Heart right ventricle (tissue), 16 donors: ENCODE measurements at regions not wholly inside any gene's neighbourhood (a gene's known extent, or its start where the extent isn't known, plus 50 kb on each side); places are given as distances from the start of the nearest gene placed in this dataset.

Experiments
- ATAC-seq, 8 donors: fragments of 200-7000 bp; cut with Tn5 transposase; one replicate each; pipeline ENCODE4 v1.9.1; 2020; ENCODE audit warnings: mild to moderate bottlenecking in 8 of 8, moderate library complexity in 8 of 8, moderate number of reproducible peaks in 1 of 8
- DNase-seq, 2 donors: peaks; one replicate each; pipeline ENCODE4 v3.0.0-alpha.2; 2020
- H3K27ac ChIP-seq, 10 donors: fragments of 200-600 bp; sonication (generic) in 2 of 10; one replicate each; pipeline versions ENCODE4 v1.5.0 to v1.8.0; 2020 to 2022; ENCODE audit warnings: mild to moderate bottlenecking in 3 of 10
- H3K27me3 ChIP-seq, 7 donors: fragments of 200-600 bp; one replicate each; pipeline ENCODE4 v1.8.0; 2021 to 2022; ENCODE audit warnings: mild to moderate bottlenecking in 2 of 7
- H3K36me3 ChIP-seq, 9 donors: fragments of 200-600 bp; sonication (generic) in 1 of 9; one replicate each; pipeline versions ENCODE4 v1.5.0 to v1.8.0; 2020 to 2022; ENCODE audit warnings: mild to moderate bottlenecking in 2 of 9
- H3K4me1 ChIP-seq, 9 donors: fragments of 200-600 bp; sonication (generic) in 1 of 9; one replicate each; pipeline versions ENCODE4 v1.5.0 to v1.8.0; 2020 to 2022; ENCODE audit warnings: mild to moderate bottlenecking in 4 of 9
- H3K4me3 ChIP-seq, 10 donors: fragments of 200-600 bp; sonication (generic) in 2 of 10; one replicate each; pipeline versions ENCODE4 v1.5.0 to v1.8.0; 2020 to 2022; ENCODE audit warnings: mild to moderate bottlenecking in 7 of 10, moderate library complexity in 2 of 10
- H3K9me3 ChIP-seq, 11 donors: fragments of 200-600 bp in 10 of 11; sonication (generic) in 2 of 11; one replicate each; pipeline versions ENCODE4 v1.5.0 to v1.8.0; 2013 to 2022; ENCODE audit warnings: mild to moderate bottlenecking in 2 of 11, control low read depth in 1 of 11, moderate library complexity in 1 of 11
- WGBS, 2 donors: extraction: QIAGEN DNeasy Blood & Tissue Kit; methylation state at CpG; one replicate each; pipeline ENCODE4 v1.1.7; 2013; ENCODE audit warnings: inconsistent platforms in 1 of 2; 5-methylcytosine and 5-hydroxymethylcytosine counted together
- intact Hi-C, 10 donors: fragments of 100-400 bp; cut with DNase I; formaldehyde crosslinking; loops; one replicate each; pipeline versions ENCODE4 v1.11.1 to v1.14.2; 2022
- TF ChIP-seq, protein P1 (sequence below), 9 donors: fragments of 200-600 bp; sonication (generic) in 2 of 9; IDR thresholded peaks; one replicate each; pipeline versions ENCODE4 v1.5.0 to v1.8.0; 2021 to 2022; ENCODE audit warnings: antibody characterized with exemption in 9 of 9, mild to moderate bottlenecking in 5 of 9, moderate library complexity in 1 of 9
- donor health status: Arrhythmogenic right ventricular cardiomyopathy.
- donor health status: ischemic (EF 13 %, LVEDD 7.1; RV severe dilation, severe dysfunction).
- donor health status: healthy with polysubstance abuse.
- donor health status: DM: no; HTN: yes; CAD: no.
- donor health status: DM: no; HTN: no; CAD: no.
- donor health status: ischemic (EF 25% LVEDD 6.9; RV normal size, moderate dysfunction).
- donor health status: ischemic (EF 25% LVEDD 5.7; RV mildly dilated, moderate dysfunction).
- donor health status: healthy.
- donor health status: DM: yes; HTN: yes; CAD: no.
- donor health status: Ischemic cardiomyopathy.
- donor health status: ischemic (EF 35%, LVEDD 5.7; RV mildly dilated, moderate dysfunction).
- donor health status: nonischemic (EF 11% LVEDD 7.7; RV severe dilation, severe dysfunction).
- donor health status: DM: yes; HTN: yes; CAD: no.
- donor health status: PGD.
- donor health status: ischemic (EF 29% LVEDD 5.4; RV normal size, mild dysfunction).
- donor health status: nonischemic (EF 23%, LVEDD 6.1; RV moderate dilation, normal function).

DNA sequence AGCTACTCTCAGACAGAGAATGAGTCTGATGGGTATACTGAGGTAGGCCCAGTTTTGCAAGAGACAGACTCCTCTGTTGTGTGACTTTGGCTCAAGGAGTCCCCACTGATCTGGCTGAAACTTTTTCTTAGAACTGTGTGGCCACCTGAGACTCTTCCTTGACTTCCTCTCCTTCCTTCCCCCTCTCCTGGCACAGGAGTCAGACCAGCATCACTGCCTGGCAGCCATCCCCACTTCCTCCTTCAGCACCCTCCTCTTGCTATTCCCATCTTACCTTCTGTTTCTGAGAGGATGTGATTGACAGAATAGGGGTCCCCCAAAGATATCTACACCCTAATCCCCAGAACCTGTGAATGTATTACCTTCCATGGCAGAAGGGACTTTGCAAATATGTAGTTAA is 351.1 kb downstream of the MN1 start:
- Histone ChIP-seq H3K27ac (no peak overlapping the region), H3K27me3 (peaks cover 0 to 23% (median 3%) of the 10 kb centered on the region in 7 donors), H3K36me3 (no peaks in the 10 kb centered on the region), H3K4me3 (no peak overlapping the region), H3K9me3 (peaks cover 0 to 13% (median 0%) of the 10 kb centered on the region in 11 donors), H3K4me1 (peaks cover 0 to 8% (median 0%) of the 10 kb centered on the region in 9 donors)
- TF ChIP-seq, protein P1, sequence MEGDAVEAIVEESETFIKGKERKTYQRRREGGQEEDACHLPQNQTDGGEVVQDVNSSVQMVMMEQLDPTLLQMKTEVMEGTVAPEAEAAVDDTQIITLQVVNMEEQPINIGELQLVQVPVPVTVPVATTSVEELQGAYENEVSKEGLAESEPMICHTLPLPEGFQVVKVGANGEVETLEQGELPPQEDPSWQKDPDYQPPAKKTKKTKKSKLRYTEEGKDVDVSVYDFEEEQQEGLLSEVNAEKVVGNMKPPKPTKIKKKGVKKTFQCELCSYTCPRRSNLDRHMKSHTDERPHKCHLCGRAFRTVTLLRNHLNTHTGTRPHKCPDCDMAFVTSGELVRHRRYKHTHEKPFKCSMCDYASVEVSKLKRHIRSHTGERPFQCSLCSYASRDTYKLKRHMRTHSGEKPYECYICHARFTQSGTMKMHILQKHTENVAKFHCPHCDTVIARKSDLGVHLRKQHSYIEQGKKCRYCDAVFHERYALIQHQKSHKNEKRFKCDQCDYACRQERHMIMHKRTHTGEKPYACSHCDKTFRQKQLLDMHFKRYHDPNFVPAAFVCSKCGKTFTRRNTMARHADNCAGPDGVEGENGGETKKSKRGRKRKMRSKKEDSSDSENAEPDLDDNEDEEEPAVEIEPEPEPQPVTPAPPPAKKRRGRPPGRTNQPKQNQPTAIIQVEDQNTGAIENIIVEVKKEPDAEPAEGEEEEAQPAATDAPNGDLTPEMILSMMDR (IDR thresholded peaks at IDR 0.05), result no peak
- intact Hi-C loops, result no loop called here
- DNase-seq, result no peak
- ATAC-seq, result no peak

DNA sequence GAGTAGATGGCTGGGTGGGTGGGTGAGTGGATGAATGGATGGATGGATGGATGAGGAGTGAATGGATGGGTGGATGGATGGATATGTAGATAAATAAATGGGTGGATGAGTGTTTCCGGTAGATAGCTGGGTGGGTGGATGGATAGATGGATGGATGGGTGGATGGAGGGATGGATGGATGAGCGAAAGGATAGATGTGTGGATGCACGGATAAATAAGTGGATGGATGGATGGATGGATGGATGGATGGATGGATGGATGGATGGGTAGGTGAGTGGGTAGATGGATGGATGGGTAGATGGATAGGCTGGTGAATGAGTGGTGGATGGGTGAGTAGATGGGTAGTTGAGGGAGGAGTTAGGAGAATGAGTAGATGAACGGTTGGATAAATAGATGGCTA is 349.3 kb downstream of the MN1 start:
- Histone ChIP-seq H3K36me3 (no peaks in the 10 kb centered on the region), H3K4me3 (no peak overlapping the region), H3K27me3 (peaks cover 0 to 23% (median 7%) of the 10 kb centered on the region in 7 donors), H3K27ac (no peak overlapping the region), H3K9me3 (peaks cover 0 to 13% (median 0%) of the 10 kb centered on the region in 11 donors), H3K4me1 (no peaks in the 10 kb centered on the region)
- DNase-seq (no peak), ATAC-seq (no peak)
- intact Hi-C loops, result no loop called here
- WGBS, 2 donors, result 94 to 95% methylated on average over 4 of the region's 4 CpGs
- TF ChIP-seq, protein P1 (IDR thresholded peaks at IDR 0.05), result no peak

DNA sequence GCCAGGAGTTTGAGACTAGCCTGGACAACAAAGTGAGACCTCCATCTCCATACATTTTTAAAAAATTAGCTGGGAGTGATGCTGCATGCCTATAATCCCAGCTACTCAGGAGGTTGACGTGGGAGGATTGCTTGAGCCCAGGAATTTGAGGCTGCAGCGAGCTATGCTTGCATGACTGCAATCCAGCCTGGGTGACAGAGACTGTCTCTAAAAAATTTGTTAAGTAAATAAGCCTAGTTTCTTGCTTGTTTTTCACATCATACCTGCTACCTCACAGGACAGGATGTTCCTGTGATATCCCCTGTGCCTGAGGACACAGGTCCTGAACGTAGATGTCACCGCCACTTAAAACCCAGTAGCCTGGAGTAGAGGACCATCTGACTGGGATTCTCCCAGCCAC is 348.6 kb downstream of the MN1 start:
- WGBS, 2 donors, result 80 to 82% methylated on average over 4 of the region's 4 CpGs
- Histone ChIP-seq H3K9me3 (peaks cover 0 to 13% (median 0%) of the 10 kb centered on the region in 11 donors), H3K4me1 (no peaks in the 10 kb centered on the region), H3K4me3 (no peak overlapping the region), H3K27ac (no peak overlapping the region), H3K27me3 (peaks cover 0 to 22% (median 8%) of the 10 kb centered on the region in 7 donors), H3K36me3 (no peaks in the 10 kb centered on the region)
- no peak for ATAC-seq
- DNase-seq, result no peak
- intact Hi-C loops, result no loop called here
- TF ChIP-seq, protein P1 (IDR thresholded peaks at IDR 0.05), result no peak

DNA sequence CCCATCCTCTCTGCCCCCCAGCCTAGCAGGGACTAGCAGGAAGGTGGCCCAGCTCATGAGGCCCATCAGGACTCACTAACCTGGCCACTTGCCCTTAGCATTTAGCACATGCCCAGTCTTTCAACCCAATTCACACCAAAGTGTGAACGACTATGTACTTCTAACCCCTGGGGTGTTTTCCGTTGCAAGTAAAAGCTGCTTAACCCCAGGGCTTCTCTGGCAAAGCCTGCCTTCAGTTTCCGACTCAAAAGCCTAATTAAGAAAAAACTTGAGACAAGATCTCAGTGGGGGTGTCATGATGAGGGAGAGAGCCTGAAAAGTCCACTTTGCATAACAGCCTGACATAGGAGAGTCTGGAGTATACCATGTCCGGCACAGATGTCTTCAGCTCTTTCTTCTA is 347.8 kb downstream of the MN1 start:
- Histone ChIP-seq H3K4me1 (no peaks in the 10 kb centered on the region), H3K36me3 (no peaks in the 10 kb centered on the region), H3K4me3 (no peak overlapping the region), H3K27me3 (peaks cover 0 to 29% (median 15%) of the 10 kb centered on the region in 7 donors), H3K9me3 (peaks cover 0 to 13% (median 0%) of the 10 kb centered on the region in 11 donors), H3K27ac (no peak overlapping the region)
- DNase-seq (no peak), ATAC-seq (no peak)
- intact Hi-C loops, result no loop called here
- WGBS, 2 donors, result 57 to 72% methylated on average over 4 of the region's 4 CpGs
- TF ChIP-seq, protein P1 (IDR thresholded peaks at IDR 0.05), result no peak
